Sigmoid colon (tissue), 6 donors: ENCODE measurements at regions not wholly inside any gene's neighbourhood (a gene's known extent, or its start where the extent isn't known, plus 50 kb on each side); places are given as distances from the start of the nearest gene placed in this dataset.

Source experiments
- DNase-seq: peaks from one replicate; pipeline ENCODE4 v3.0.0-alpha.2; 2019
- H3K27ac ChIP-seq, 4 donors: fragments of 200-600 bp; sonication (generic); one replicate each; pipeline ENCODE4 v1.5.1; 2016 to 2019; ENCODE audit warnings: mild to moderate bottlenecking in 1 of 4
- H3K27me3 ChIP-seq, 3 donors: fragments of 200-600 bp; sonication (generic); one replicate each; pipeline ENCODE4 v1.5.1; 2019; ENCODE audit warnings: mild to moderate bottlenecking in 1 of 3
- H3K36me3 ChIP-seq, 4 donors: fragments of 200-600 bp; sonication (generic); one replicate each; pipeline ENCODE4 v1.5.1; 2016 to 2019
- H3K4me1 ChIP-seq, 4 donors: fragments of 200-600 bp; sonication (generic); one replicate each; pipeline ENCODE4 v1.5.1; 2017 to 2019
- H3K4me3 ChIP-seq, 4 donors: fragments of 200-600 bp; sonication (generic); one replicate each; pipeline ENCODE4 v1.5.1; 2017 to 2019; ENCODE audit warnings: mild to moderate bottlenecking in 2 of 4, moderate library complexity in 1 of 4
- H3K9me3 ChIP-seq, 4 donors: fragments of 200-600 bp in 3 of 4; sonication (generic) in 3 of 4; one replicate each; pipeline versions ENCODE4 v1.5.1 to v1.6.1; 2013 to 2019
- CTCF ChIP-seq, 4 experiments: fragments of 450-650 bp in 3 of 4; fragments of 200-600 bp in 1 of 4; IDR thresholded peaks; one replicate each; pipeline ENCODE4 v1.5.1; 2016 to 2019; ENCODE audit warnings: antibody characterized with exemption in 4 of 4, mild to moderate bottlenecking in 3 of 4, moderate library complexity in 2 of 4
- EP300 ChIP-seq, 4 donors: sonication (generic); formaldehyde crosslinking; IDR thresholded peaks; one replicate each; pipeline ENCODE4 v1.6.1; 2017; ENCODE audit warnings: antibody characterized with exemption in 4 of 4
- POLR2A ChIP-seq, 2 donors: fragments of 450-650 bp; IDR thresholded peaks; one replicate each; pipeline ENCODE4 v1.6.1; 2016; ENCODE audit warnings: antibody characterized with exemption in 2 of 2, mild to moderate bottlenecking in 2 of 2, moderate library complexity in 2 of 2
- POLR2AphosphoS5 ChIP-seq, 4 donors: sonication (generic); formaldehyde crosslinking; IDR thresholded peaks; one replicate each; pipeline ENCODE4 v1.6.1; 2017; ENCODE audit warnings: antibody characterized with exemption in 4 of 4
- WGBS, 2 donors: extraction: QIAGEN DNeasy Blood & Tissue Kit; methylation state at CpG; one replicate each; pipeline ENCODE4 v1.1.7; 2013; 5-methylcytosine and 5-hydroxymethylcytosine counted together
- intact Hi-C: fragments of 100-400 bp; cut with DNase I; formaldehyde crosslinking; loops from one replicate; pipeline ENCODE4 v1.15.1; 2023
- donor health status: healthy with polysubstance abuse.
- donor health status: healthy.

GRCh38 chr12:71242511-71242910, 84.7 kb upstream of the TSPAN8 start:
- intact Hi-C loops: no loop called here
- no peaks in the 10 kb centered on the region for H3K27me3 ChIP-seq
- peaks cover 0 to 2% (median 0%) of the 10 kb centered on the region in 4 donors for H3K9me3 ChIP-seq
- no peak for DNase-seq
- TF ChIP-seq EP300 (IDR thresholded peaks at IDR 0.05) (no peak), POLR2AphosphoS5 (IDR thresholded peaks at IDR 0.05) (no peak), CTCF (IDR thresholded peaks at IDR 0.05) (no peak), POLR2A (IDR thresholded peaks at IDR 0.05) (no peak)
- peaks cover 0 to 31% (median 24%) of the 10 kb centered on the region in 4 donors for H3K4me1 ChIP-seq
- H3K36me3 ChIP-seq: no peaks in the 10 kb centered on the region
- H3K27ac ChIP-seq: no peak overlapping the region
- WGBS, 2 donors: 70 to 85% methylated on average over 2 of the region's 2 CpGs
- no peak overlapping the region for H3K4me3 ChIP-seq

GRCh38 chr12:71240946-71241345, 83.1 kb upstream of the TSPAN8 start:
- WGBS, 2 donors: 88 to 89% methylated on average over 3 of the region's 3 CpGs
- H3K27ac ChIP-seq: no peak overlapping the region
- intact Hi-C loops: no loop called here

GRCh38 chr12:71239731-71240130, 81.9 kb upstream of the TSPAN8 start:
- no peak for DNase-seq

More at GRCh38 chr12:71240946-71241345, 83.1 kb upstream of the TSPAN8 start:
- H3K4me1 ChIP-seq: peaks cover 0 to 31% (median 24%) of the 10 kb centered on the region in 4 donors
- DNase-seq: no peak
- H3K4me3 ChIP-seq: no peak overlapping the region
- H3K27me3 ChIP-seq: no peaks in the 10 kb centered on the region
- H3K36me3 ChIP-seq: no peaks in the 10 kb centered on the region
- H3K9me3 ChIP-seq: no peaks in the 10 kb centered on the region
- TF ChIP-seq CTCF (IDR thresholded peaks at IDR 0.05): no peak
- no peak for TF ChIP-seq POLR2AphosphoS5 (IDR thresholded peaks at IDR 0.05)
- TF ChIP-seq POLR2A (IDR thresholded peaks at IDR 0.05): no peak
- TF ChIP-seq EP300 (IDR thresholded peaks at IDR 0.05): no peak

GRCh38 chr12:71237128-71237527, 79.3 kb upstream of the TSPAN8 start:
- no peak for TF ChIP-seq POLR2A (IDR thresholded peaks at IDR 0.05)
- TF ChIP-seq CTCF (IDR thresholded peaks at IDR 0.05): no peak
- no peak for TF ChIP-seq EP300 (IDR thresholded peaks at IDR 0.05)
- TF ChIP-seq POLR2AphosphoS5 (IDR thresholded peaks at IDR 0.05): no peak

More at GRCh38 chr12:71239731-71240130, 81.9 kb upstream of the TSPAN8 start:
- Histone ChIP-seq H3K27me3 (no peaks in the 10 kb centered on the region), H3K36me3 (no peaks in the 10 kb centered on the region), H3K9me3 (no peaks in the 10 kb centered on the region), H3K4me1 (peaks cover 0 to 31% (median 24%) of the 10 kb centered on the region in 4 donors), H3K4me3 (no peak overlapping the region), H3K27ac (no peak overlapping the region)
- intact Hi-C loops: no loop called here
- TF ChIP-seq EP300 (IDR thresholded peaks at IDR 0.05) (no peak), POLR2A (IDR thresholded peaks at IDR 0.05) (no peak), CTCF (IDR thresholded peaks at IDR 0.05) (no peak), POLR2AphosphoS5 (IDR thresholded peaks at IDR 0.05) (no peak)

GRCh38 chr12:71236133-71236660, 78.4 kb upstream of the TSPAN8 start:
- H3K4me1 ChIP-seq: peaks cover 0 to 9% (median 6%) of the 10 kb centered on the region in 4 donors
- H3K27ac ChIP-seq: no peak overlapping the region
- H3K27me3 ChIP-seq: no peaks in the 10 kb centered on the region
- DNase-seq: no peak
- no peaks in the 10 kb centered on the region for H3K36me3 ChIP-seq
- WGBS, 2 donors: 51 to 84% methylated on average over 3 of the region's 3 CpGs
- TF ChIP-seq EP300 (IDR thresholded peaks at IDR 0.05) (no peak), POLR2AphosphoS5 (IDR thresholded peaks at IDR 0.05) (no peak)
- peaks cover 0 to 3% (median 0%) of the 10 kb centered on the region in 4 donors for H3K9me3 ChIP-seq
- no peak overlapping the region for H3K4me3 ChIP-seq
- intact Hi-C loops: no loop called here

More at GRCh38 chr12:71237128-71237527, 79.3 kb upstream of the TSPAN8 start:
- Histone ChIP-seq H3K9me3 (peaks cover 0 to 3% (median 0%) of the 10 kb centered on the region in 4 donors), H3K27ac (no peak overlapping the region), H3K4me3 (no peak overlapping the region), H3K4me1 (peaks cover 0 to 13% (median 11%) of the 10 kb centered on the region in 4 donors), H3K27me3 (no peaks in the 10 kb centered on the region), H3K36me3 (no peaks in the 10 kb centered on the region)
- DNase-seq: no peak
- WGBS, 2 donors: 93 to 98% methylated on average over 4 of the region's 4 CpGs
- intact Hi-C loops: no loop called here
